ENCODE measurements at regions not wholly inside any gene's neighbourhood (a gene's known extent, or its start where the extent isn't known, plus 50 kb on each side); places are given as distances from the start of the nearest gene placed in this dataset.
"Not testable (repeated sequence)": the region's sequence is repeated elsewhere in the genome, so short reads cannot be mapped to it uniquely, and the experiment has no call there.

DNA sequence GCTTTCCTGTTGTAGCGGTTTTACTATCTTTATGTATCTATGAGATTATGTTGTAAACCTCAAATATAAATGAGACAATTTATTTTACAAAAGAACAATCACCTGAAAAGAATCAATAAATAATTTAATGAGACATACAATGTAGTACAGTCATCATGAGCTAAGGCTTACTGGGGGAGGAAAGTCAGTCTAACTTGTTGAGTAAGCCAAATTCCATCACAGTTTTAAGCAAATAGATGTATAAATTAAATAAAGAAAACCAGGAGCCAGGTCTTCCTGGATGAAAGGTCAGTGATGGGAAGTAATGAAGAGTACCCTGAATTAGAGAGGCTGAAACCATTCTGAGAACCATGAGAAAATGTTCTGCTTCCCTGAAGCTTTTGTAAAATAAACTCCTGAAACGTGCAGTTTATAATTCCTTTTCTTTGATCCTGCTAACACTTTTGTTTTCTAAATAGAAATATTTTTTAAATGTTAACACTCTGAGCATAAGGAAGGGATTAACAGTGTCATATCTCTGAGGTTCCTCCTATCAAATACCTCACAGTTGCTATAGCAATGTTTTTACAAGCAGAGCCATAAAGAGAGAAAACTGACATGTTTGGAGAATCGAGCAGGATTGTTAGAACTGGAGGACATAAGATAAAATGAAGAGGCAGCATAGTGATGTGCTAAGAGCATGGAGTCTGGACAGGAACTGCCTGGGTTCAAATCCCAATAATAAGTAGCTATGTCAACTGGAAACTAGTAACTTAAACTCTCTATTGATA lies 444.9 kb upstream of the FOXG1 start:
- no peak for DNase-seq (ENCODE audit: low spot score)

DNA sequence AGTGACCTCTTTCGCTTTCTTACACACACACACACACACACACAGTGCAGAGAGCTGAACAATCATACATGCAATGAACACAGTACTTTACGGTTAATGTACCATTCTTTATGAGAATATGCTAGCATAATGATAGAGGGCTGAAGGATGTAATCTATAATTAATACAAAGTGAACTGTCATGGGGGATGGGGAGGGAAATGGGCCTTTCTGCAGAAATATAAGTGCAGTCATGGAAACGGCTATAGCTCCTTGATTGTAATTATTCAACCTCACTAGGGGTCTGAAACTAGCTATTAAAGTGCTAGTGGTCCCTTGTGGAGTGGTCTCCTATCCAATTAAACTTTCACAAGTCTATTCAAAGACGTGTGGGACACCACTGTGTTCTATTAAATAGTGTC lies 443.2 kb upstream of the FOXG1 start:
- DNase-seq (ENCODE audit: low spot score) = no peak

DNA sequence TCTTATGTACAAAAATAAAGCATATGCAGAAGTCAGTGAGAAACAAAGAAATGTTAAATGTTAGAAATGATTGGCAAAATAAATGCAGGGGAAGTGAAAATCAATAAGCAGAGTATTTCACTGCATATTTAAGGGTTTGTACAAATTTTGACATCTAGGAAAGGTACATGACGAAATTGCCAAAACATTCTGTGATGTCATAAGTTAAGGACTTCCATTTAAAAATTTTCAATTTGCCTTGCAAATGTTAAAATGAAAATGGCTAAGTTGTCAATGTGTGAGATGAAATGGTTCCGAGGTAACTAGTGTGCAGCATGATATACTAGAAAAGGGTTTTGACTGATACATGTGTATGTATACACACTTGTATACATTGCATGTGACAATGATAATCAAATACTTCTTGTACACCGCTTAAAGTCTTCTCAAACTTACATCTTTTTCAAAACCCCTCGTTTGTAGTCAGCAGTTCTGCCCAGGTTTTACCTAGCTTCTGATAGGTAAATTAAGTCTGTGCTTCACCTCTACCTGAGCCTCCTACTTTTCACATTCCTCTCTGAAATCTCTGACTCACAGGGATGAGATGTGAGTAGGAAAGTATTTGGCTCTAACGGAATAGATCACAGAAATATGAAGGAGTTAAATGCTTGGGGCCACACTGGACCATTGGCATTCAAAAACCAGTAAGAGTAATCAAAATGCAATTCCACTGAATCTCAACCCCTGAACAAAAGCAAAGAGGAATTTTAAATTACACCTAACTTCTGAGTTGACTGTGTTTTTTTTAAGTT lies 442.4 kb upstream of the FOXG1 start:
- no peak for DNase-seq (ENCODE audit: low spot score)

DNA sequence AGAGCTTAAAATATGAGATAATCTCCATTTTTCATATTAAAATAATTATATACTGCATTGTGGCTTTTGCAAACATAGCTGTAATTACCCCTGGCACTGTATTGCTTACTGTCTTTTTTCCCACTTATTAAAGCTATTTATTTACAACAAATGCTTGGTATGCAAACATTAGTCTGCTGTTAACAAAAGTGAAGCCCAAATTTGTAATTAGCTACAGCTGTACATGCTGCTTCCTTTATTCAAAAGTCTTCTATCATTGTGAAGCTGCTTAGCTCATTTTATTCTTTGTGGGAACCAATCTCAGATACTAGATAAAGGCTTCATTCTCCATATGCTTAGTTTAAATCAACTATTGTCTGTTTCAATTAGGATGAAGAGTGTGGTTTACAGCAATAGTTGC lies 425.8 kb upstream of the FOXG1 start:
- no peak for DNase-seq (ENCODE audit: low spot score)

DNA sequence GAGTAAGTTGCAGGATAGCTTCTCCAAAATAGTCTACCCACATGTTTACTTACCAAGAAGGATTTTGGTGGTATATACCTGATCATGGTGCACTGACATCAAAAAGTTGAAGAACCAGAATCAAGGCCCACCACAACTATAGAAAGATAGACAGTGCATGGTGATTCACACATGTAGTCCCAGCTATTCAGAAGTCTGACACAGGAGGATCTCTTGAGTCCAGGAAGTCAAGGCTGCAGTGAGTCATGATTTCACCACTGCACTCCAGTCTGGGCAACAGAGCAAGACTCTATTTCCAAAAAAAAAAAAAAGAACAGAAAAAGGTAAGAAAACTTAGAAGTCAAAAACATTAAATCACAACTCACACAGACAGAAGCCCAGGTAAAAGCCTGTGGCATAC lies 422.2 kb upstream of the FOXG1 start:
- no peak for DNase-seq (ENCODE audit: low spot score)

DNA sequence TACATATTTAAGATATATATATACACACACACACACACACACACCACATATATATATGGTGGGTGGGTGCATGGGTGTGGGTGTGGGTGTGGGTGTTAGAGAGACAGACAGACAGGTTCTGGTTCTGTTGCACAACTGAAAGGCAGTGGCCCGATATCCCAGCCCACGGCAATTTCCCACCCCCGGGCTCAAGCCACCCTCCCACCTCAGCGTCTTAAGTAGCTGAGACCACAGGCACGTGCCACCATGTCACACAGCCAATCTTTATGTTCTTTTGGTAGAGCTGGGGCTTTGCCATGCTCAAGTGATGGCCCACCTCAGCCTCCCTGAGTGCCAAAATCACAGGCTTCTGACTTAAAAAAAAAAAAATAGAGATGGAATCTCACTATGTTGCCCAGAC lies 417.8 kb upstream of the FOXG1 start:
- no peak for DNase-seq (ENCODE audit: low spot score)

DNA sequence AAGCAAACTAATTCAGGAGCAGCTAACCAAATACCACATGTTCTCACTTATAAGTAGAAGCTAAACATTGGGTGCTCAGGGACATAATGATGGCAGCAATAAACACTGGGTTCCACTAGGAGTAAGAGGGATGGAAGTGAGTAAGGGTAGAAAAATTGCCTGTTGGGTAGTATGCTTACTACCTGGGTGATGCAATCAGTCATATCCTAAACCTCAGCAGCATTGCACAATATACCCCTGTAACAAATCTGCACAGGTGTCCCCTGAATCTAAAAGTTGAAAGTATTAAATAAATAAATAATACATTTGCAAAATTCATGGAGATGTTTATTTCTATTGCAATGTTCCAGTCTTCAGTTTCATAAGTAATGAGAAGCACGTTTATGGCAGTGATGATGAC lies 409.8 kb upstream of the FOXG1 start:
- DNase-seq (ENCODE audit: low spot score) = no peak

DNA sequence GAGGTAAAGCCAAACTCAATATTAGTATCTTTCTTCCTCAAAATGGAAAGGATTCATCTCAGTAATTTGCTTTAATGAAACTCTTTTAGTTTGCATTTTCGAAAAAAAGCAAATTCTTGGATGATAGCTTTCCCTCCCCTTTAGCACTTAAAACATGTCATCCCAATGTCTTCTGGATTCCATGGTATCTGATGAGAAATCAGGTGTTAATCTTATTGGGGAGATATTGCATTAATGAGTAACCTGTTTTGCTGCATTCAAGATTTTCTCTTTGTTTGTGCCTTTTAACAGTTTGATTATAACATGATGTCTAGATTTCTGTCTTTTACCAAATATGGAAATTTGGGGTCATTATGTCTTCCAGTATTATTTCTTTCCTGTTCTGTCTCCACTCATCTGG lies 405.1 kb upstream of the FOXG1 start:
- no peak for DNase-seq (ENCODE audit: low spot score)

DNA sequence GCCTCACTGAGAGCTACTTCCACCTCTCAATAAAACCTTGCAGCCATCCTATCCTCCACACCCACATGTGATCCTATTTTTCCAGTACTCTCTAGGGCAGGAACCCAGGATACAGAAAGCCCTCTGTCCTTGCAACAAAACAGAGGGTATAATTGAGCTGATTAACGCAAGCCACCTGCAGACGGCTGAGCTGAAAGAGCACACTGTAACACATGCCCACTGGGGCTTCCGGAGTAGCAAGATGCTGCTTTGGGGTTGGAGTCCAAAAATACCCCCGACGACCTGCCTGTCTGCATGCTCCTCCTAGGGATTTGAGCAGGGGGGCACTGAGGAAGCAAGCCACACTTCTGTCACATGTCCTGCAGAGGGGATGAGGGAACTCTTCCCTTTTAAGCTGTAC lies 401.1 kb upstream of the FOXG1 start:
- DNase-seq (ENCODE audit: low spot score) = no peak

DNA sequence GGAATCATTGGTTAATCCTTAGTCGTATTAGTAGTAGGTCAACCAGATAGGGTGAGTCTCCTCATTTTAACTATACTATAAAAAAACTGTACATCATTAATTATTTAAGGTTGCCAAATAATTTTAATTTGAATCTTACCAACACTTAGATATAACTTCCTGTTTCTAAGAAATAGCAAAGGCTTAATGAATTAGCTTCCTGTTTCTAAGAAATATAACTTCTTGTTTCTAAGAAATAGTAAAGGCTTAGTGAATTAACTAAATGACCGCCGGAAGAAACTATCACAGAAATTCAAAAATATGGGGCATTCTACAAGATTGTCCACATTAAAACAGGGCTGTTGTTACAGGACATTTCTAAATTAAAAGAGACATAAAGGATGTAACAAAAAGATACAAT lies 392.9 kb upstream of the FOXG1 start:
- no peak for DNase-seq (ENCODE audit: low spot score)

DNA sequence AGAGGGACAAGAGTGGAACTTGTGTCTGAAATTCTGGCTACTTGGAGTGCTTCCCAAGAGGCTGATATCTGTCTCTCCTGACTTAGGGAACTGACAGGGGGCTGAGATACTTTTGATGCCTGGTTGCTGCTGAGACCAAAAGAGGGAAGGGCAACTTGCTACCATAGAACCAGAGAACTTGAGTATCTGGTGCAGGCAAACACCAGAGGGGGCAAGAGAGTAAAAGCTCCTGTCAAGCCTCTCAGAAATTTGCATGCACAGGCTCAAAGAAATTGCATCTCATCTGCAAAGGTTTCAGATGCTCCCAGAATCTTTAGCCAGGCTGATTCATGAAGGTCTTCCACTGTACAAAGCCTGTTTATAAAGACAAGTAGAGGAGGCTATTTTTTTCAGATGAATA lies 391.3 kb upstream of the FOXG1 start:
- no peak for DNase-seq (ENCODE audit: low spot score)

DNA sequence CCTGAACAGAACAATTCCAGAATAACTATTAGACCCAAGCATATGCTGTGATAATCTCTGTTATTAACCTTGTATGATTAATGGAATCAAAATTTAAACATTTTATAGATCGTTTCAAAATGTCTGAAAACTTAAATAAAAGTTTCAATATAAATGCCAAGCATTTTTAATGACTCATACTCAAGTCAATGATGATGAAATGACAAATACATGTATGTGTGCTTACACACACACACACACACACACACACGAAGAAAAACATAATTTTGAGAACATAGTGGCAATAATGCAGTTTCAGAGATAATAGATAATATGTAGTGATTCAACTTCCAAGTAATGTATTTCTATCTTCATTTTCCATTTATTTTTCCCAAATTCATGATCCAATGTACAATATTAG lies 384.9 kb upstream of the FOXG1 start:
- no peak for DNase-seq (ENCODE audit: low spot score)

DNA sequence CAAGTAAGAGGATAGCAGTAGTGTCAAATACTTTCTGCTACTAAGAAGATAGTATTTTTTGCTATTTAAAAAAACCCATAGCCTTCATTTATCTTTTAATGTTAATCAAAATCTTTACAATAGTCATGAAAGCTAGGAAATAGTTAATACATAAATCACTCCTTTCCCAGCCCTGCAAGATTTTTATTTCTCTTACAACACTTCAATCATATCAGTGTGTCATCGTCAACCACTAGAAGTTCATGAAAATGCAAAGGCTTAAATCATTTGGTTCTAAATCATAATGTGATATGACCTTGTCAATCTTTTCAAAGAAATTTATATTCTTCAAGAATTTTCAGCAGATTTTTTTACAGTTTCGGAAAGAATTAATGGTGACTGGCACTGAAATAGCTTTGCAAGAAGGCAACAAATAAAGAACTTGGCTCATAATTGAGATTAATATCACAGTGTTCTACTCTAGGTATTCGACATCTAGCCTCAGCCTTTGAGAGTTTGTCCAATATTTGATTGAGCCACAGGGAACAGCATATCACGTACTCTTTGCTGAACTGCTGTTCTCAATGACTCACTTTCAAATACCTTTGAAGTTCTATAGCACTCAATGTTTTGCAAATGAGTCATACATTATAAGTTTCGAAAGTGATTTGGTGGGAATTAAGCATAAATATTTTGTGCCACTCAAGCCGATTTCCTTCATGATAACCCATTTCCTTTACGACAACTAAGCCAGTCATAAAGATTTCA lies 384.0 kb upstream of the FOXG1 start:
- no peak for DNase-seq (ENCODE audit: low spot score)

DNA sequence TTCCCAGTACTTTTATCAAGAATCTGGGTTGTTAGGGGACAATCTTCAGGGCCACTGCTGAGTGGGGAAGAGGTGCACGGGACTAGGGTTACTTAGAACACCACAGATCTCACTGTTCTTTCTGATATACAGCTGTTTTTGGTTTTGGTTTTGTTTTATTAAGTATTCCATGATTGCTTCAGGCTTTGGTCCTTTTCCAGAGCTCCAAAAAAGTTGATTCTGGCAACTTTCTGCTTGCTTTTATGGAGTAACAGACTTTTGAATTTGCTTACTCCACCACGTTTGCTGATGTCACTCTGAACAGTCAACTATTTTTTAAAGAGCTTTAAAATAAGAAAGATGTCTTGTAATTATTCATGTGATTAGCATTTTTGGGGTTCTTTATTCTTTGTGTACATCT lies 368.1 kb upstream of the FOXG1 start:
- no peak for DNase-seq (ENCODE audit: low spot score)

DNA sequence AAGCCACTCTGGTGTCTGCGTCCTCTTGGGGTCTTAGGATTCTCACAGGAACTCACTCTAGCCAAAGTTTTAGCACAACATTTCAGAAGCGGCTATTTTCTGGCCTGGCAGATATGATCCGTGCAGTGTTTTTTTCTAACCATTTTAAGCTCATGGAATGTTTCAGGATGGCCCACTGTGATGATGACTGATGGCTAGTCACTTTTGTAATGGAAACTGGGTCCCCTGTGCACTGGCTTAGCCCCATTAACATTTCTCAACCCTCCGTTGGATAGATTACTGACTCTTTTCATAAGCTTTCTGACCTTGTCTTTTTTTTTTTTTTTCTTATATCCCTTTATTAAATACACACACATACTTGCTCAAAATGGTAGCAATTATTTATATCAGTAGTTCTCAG lies 364.9 kb upstream of the FOXG1 start:
- DNase-seq (ENCODE audit: low spot score) = not testable (repeated sequence)

DNA sequence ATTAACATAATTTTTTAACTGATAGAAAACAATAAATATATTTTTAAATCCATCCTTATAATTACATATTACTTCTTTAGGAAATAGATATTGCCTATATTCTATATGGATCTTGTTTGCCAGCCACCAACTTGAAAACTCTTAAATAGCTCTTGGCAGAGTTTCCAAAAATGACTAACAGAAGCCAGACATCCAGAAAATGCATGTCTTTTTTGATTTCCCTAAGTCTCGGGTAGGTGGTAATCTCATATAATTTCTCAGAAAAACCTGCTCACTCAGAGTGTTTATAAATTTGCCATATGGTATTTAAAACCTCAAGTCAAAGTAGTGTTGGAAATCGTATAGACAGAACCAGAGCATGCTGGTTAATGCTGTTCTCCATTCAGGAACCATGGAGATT lies 360.4 kb upstream of the FOXG1 start:
- no peak for DNase-seq (ENCODE audit: low spot score)

DNA sequence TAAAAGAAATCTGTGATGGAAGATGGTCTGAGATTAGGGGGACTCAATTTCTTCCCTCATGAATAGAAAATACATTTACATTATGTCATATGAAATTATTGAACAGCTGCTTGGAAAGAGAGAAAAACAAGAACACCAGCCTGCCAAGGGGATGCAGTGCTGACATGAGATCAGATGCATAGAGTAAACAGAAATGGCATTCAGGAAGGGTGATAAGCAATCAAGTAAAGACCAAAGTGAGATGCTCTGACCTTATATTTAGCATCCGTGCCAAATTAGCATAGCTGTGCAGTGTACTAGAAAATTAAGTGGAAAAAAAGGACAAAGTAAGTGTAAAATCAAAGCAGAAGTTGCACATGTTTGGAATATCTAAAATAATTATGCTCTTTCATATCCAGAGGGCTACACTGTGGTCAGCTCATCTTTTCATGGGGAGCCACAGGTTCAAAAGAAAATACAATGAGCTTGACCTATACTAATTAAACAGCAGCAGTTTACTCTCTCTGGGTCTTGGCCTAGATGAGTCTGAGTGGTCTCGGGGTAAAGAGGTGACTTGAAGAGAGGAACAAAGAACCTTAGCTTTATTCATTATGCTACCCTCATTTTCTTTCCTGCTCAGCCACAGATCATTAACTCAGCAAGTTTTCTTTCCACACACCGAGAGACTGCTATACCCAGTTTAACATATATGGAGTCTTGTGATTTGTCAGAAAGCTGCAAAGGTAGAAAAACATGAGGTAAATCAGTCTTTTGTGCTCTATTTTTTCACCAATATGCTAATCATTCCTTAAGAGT lies 359.4 kb upstream of the FOXG1 start:
- no peak for DNase-seq (ENCODE audit: low spot score)

DNA sequence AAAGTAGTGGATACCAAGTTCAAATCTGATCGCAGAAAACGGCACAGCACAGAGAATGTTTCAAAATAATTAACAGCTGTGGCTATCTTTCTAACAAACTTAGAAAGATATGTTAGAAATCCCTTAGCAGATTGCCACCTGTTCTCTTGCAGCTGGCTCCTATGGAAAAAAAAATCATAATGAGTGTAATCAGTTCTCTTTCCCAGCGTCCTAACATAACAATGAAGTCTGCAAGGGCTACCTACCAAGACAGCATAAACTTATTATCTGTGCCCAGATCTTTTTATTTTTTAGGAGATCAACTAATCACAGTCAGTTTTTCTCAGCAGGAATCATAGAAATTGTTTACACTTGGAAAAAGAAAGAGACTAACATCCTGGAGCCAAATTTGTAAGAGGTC lies 358.6 kb upstream of the FOXG1 start:
- DNase-seq (ENCODE audit: low spot score) = no peak

DNA sequence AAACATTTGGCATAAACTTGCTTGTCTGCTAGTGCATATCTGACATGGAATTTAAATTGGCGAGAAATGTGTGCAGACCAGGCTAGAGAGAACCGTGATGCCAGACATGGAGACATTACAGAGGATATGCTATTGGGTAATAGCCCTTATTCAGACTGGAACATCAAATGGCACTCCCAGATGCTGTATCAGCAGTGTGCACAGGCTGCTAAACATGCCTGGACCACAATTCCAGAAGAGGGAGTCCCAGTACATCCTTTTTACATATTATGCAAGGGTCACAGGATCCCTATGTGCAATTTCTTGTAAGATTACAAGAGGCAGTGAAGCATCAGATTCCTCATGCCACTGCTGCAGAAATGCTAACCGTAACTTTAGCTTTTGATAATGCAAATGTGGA lies 354.5 kb upstream of the FOXG1 start:
- DNase-seq (ENCODE audit: low spot score) = no peak

DNA sequence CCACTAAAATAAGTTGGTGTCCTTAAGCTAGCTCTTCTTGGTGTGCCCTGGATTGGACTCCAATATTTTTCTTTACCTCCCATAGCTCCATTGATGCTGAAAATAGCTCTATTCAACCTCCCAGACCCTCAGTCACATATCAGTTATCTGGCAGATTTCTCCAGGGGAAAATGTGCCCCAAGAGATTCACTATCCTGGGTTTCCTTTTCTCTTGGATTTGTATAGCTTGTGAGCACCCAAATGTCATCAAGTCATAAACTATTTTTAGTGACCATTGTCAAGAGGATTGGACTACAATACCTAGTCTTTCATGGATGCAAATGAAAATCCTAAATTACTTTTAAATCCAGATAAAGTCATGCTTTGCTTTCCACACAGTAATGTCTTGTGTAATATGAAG lies 339.6 kb upstream of the FOXG1 start:
- no peak for DNase-seq (ENCODE audit: low spot score)

DNA sequence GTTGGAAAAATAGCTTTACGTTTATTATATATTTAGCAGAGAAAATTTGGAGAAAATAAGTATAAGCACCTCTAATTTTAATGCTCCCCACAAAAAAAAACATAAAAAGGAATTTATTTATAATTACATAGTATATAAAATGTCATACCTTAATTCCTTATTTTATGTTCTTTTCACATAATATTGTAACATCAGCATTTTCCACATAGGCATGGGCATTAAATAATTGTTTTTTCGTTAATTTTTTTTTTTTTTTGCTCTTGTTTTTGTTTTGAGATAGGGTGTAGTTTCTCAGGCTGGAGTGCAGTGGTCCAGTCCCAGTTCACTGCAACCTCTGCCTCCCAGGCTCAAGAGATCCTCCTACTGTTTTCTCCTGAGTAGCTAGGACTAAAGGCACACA lies 329.8 kb upstream of the FOXG1 start:
- no peak for DNase-seq (ENCODE audit: low spot score)

DNA sequence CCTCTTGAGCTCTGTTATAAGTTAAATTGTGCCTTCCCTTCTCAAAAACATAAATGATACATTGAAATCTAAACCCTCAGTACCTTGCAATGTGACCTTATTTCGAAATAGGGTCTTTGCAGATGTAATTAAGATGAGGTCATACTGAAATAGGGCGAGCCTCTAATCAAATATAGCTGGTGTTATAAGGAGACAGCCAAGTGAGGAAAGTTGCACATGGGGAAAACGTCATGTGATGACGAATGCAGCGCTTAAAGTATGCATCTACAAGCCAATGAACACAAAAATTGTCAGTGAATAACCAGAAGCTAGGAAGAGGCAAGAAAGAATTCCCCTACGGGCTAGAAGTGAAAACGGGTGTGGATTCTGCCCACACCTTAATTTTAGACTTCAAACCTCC lies 305.2 kb upstream of the FOXG1 start:
- no peak for DNase-seq (ENCODE audit: low spot score)
